ENCODE measurements at regions not wholly inside any gene's neighbourhood (a gene's known extent, or its start where the extent isn't known, plus 50 kb on each side); places are given as distances from the start of the nearest gene placed in this dataset.

GRCh38 chr3:67192466-67192865 is 194.4 kb downstream of the KBTBD8 start:
- TF ChIP-seq POLR2A (IDR thresholded peaks at IDR 0.05; ENCODE audit: low read depth, low read length): no peak
- no peak for TF ChIP-seq POLR2AphosphoS5 (IDR thresholded peaks at IDR 0.05; ENCODE audit: low read depth, low read length)
- TF ChIP-seq TAF1 (IDR thresholded peaks at IDR 0.05; ENCODE audit: borderline replicate concordance, low read depth, low read length): no peak
